ENCODE measurements at regions not wholly inside any gene's neighbourhood (a gene's known extent, or its start where the extent isn't known, plus 50 kb on each side); places are given as distances from the start of the nearest gene placed in this dataset.
A peak's percentile ranks its signal among the peaks of the same experiment; 100 is the strongest.

- TF ChIP-seq ZMIZ1 (IDR thresholded peaks at IDR 0.05; ENCODE audit: low read depth in 2 of 2, low read length in 2 of 2) (no peak), CSDE1 (IDR thresholded peaks at IDR 0.05) (no peak), BRD9 (IDR thresholded peaks at IDR 0.05; ENCODE audit: low read depth, partially characterized antibody) (peak; percentile 58), ZBTB11 (CRISPR knock-in tag; IDR thresholded peaks at IDR 0.05) (no peak), NR2C2 (CRISPR knock-in tag; IDR thresholded peaks at IDR 0.05) (no peak), NR2C2 (tag; IDR thresholded peaks at IDR 0.05) (peak; percentile 39), BHLHE40 (IDR thresholded peaks at IDR 0.05; ENCODE audit: low read length) (no peak), GTF2F1 (IDR thresholded peaks at IDR 0.05; ENCODE audit: low read depth, low read length) (no peak), CBFA2T2 (conservative IDR thresholded peaks at IDR 0.05) (no peak), ATF6 (CRISPR knock-in tag; IDR thresholded peaks at IDR 0.05) (no peak), ZNF57 (CRISPR knock-in tag; IDR thresholded peaks at IDR 0.05) (no peak), ERF (CRISPR knock-in tag; IDR thresholded peaks at IDR 0.05) (no peak), ZNF551 (CRISPR knock-in tag; IDR thresholded peaks at IDR 0.05) (no peak), NEUROD1 (IDR thresholded peaks at IDR 0.05; ENCODE audit: borderline replicate concordance, low read depth, low read length, partially characterized antibody) (no peak), DPF2 (IDR thresholded peaks at IDR 0.05) (peak; percentile 39; the same call in 1 of the 2 replicates), TCFL5 (CRISPR knock-in tag; conservative IDR thresholded peaks at IDR 0.05) (no peak), HNRNPLL (IDR thresholded peaks at IDR 0.05; ENCODE audit: low read depth, low read length, poor library complexity, severe bottlenecking) (no peak), ZNF384 (IDR thresholded peaks at IDR 0.05; ENCODE audit: low read depth, low read length) (no peak), SMAD3 (CRISPR knock-in tag; conservative IDR thresholded peaks at IDR 0.05) (no peak), TBP (optimal IDR thresholded peaks at IDR 0.05; ENCODE audit: low read depth, low read length) (no peak), SAFB2 (IDR thresholded peaks at IDR 0.05; ENCODE audit: borderline replicate concordance, low read depth, low read length, severe bottlenecking) (no peak)
These were observed 179.7 kb downstream of the MREG start (continued) for GRCh38 chr2:215833531-215834162.
